Skeletal muscle tissue (tissue), 3 donors: ENCODE measurements at regions not wholly inside any gene's neighbourhood (a gene's known extent, or its start where the extent isn't known, plus 50 kb on each side); places are given as distances from the start of the nearest gene placed in this dataset.
"Not testable (repeated sequence)": the region's sequence is repeated elsewhere in the genome, so short reads cannot be mapped to it uniquely, and the experiment has no call there.

Source experiments
- H3K27ac ChIP-seq: one replicate; pipeline ENCODE4 v1.7.0; 2013; ENCODE audit warnings: mild to moderate bottlenecking, low read depth, low read length, inconsistent platforms
- H3K27me3 ChIP-seq, 3 donors: one replicate each; pipeline ENCODE4 v1.7.0; 2013; ENCODE audit warnings: low read length in 3 of 3; ENCODE audit not compliant: control insufficient read depth in 3 of 3, insufficient read depth in 3 of 3
- H3K36me3 ChIP-seq, 3 donors: one replicate each; pipeline ENCODE4 v1.7.0; 2013; ENCODE audit warnings: low read length in 3 of 3; ENCODE audit not compliant: control insufficient read depth in 3 of 3, insufficient read depth in 3 of 3
- H3K4me1 ChIP-seq, 3 donors: one replicate each; pipeline ENCODE4 v1.7.0; 2013; ENCODE audit warnings: low read length in 3 of 3, mild to moderate bottlenecking in 3 of 3; ENCODE audit not compliant: control insufficient read depth in 3 of 3, insufficient read depth in 3 of 3
- H3K4me3 ChIP-seq, 3 donors: one replicate each; pipeline ENCODE4 v1.7.0; 2013; ENCODE audit warnings: low read length in 3 of 3
- H3K9ac ChIP-seq, 3 donors: one replicate each; pipeline ENCODE4 v1.7.0; 2013; ENCODE audit warnings: low read length in 3 of 3, mild to moderate bottlenecking in 3 of 3, moderate library complexity in 2 of 3, low read depth in 1 of 3
- H3K9me3 ChIP-seq, 3 donors: one replicate each; pipeline ENCODE4 v1.7.0; 2013; ENCODE audit warnings: low read length in 3 of 3; ENCODE audit not compliant: control insufficient read depth in 3 of 3
- donor health status: Osteomylitis.

- no peaks in the 10 kb centered on the region for H3K9me3 ChIP-seq
- no peak overlapping the region for H3K27ac ChIP-seq
- H3K9ac ChIP-seq = no peak overlapping the region
- H3K27me3 ChIP-seq = no peaks in the 10 kb centered on the region
- H3K36me3 ChIP-seq = no peaks in the 10 kb centered on the region
- no peaks in the 10 kb centered on the region for H3K4me1 ChIP-seq
- H3K4me3 ChIP-seq = no peak overlapping the region
Measured at GRCh38 chr10:2589196-2589595, 478.2 kb upstream of the PFKP start.

GRCh38 chr10:2584385-2584784 is 483.0 kb upstream of the PFKP start:
- H3K4me3 ChIP-seq = no peak overlapping the region
- no peak overlapping the region for H3K27ac ChIP-seq
- H3K36me3 ChIP-seq = no peaks in the 10 kb centered on the region
- no peak overlapping the region for H3K9ac ChIP-seq
- no peaks in the 10 kb centered on the region for H3K4me1 ChIP-seq
- no peaks in the 10 kb centered on the region for H3K27me3 ChIP-seq
- H3K9me3 ChIP-seq = no peaks in the 10 kb centered on the region

GRCh38 chr10:2576892-2577291 is 490.5 kb upstream of the PFKP start:
- Histone ChIP-seq H3K4me1 (no peaks in the 10 kb centered on the region), H3K4me3 (no peak overlapping the region), H3K27ac (no peak overlapping the region), H3K27me3 (no peaks in the 10 kb centered on the region), H3K9me3 (no peaks in the 10 kb centered on the region), H3K36me3 (no peaks in the 10 kb centered on the region), H3K9ac (no peak overlapping the region)

GRCh38 chr10:2575460-2575859 is 491.9 kb upstream of the PFKP start:
- Histone ChIP-seq H3K9me3 (no peaks in the 10 kb centered on the region), H3K36me3 (no peaks in the 10 kb centered on the region), H3K4me3 (no peak overlapping the region), H3K27ac (no peak overlapping the region), H3K9ac (no peak overlapping the region), H3K27me3 (no peaks in the 10 kb centered on the region), H3K4me1 (no peaks in the 10 kb centered on the region)

- H3K27me3 ChIP-seq = no peaks in the 10 kb centered on the region
- H3K9ac ChIP-seq = no peak overlapping the region
- H3K27ac ChIP-seq = no peak overlapping the region
- no peaks in the 10 kb centered on the region for H3K9me3 ChIP-seq
- H3K36me3 ChIP-seq = no peaks in the 10 kb centered on the region
- no peaks in the 10 kb centered on the region for H3K4me1 ChIP-seq
- H3K4me3 ChIP-seq = no peak overlapping the region
Measured at GRCh38 chr10:2572611-2573010, 494.7 kb upstream of the PFKP start.

GRCh38 chr10:2556883-2557282 is 510.5 kb upstream of the PFKP start:
- Histone ChIP-seq H3K9me3 (no peaks in the 10 kb centered on the region), H3K27ac (no peak overlapping the region), H3K4me1 (no peaks in the 10 kb centered on the region), H3K36me3 (no peaks in the 10 kb centered on the region), H3K9ac (no peak overlapping the region), H3K27me3 (no peaks in the 10 kb centered on the region), H3K4me3 (no peak overlapping the region)

- no peak overlapping the region for H3K27ac ChIP-seq
- no peak overlapping the region for H3K9ac ChIP-seq
- no peaks in the 10 kb centered on the region for H3K9me3 ChIP-seq
- no peaks in the 10 kb centered on the region for H3K4me1 ChIP-seq
- no peaks in the 10 kb centered on the region for H3K36me3 ChIP-seq
- H3K4me3 ChIP-seq = no peak overlapping the region
- H3K27me3 ChIP-seq = no peaks in the 10 kb centered on the region
Measured at GRCh38 chr10:2548071-2548470, 519.3 kb upstream of the PFKP start.

GRCh38 chr10:2547606-2548005 is 519.7 kb upstream of the PFKP start:
- no peaks in the 10 kb centered on the region for H3K4me1 ChIP-seq
- H3K9ac ChIP-seq = no peak overlapping the region
- no peaks in the 10 kb centered on the region for H3K9me3 ChIP-seq
- H3K4me3 ChIP-seq = no peak overlapping the region
- H3K27me3 ChIP-seq = no peaks in the 10 kb centered on the region
- no peak overlapping the region for H3K27ac ChIP-seq
- no peaks in the 10 kb centered on the region for H3K36me3 ChIP-seq

GRCh38 chr10:2546894-2547293 is 520.5 kb upstream of the PFKP start:
- not testable (repeated sequence) for H3K27me3 ChIP-seq, H3K9me3 ChIP-seq, H3K27ac ChIP-seq, H3K9ac ChIP-seq, H3K4me3 ChIP-seq, H3K4me1 ChIP-seq, H3K36me3 ChIP-seq

GRCh38 chr10:2543974-2544373 is 523.4 kb upstream of the PFKP start:
- Histone ChIP-seq H3K27me3 (no peaks in the 10 kb centered on the region), H3K9me3 (no peaks in the 10 kb centered on the region), H3K27ac (no peak overlapping the region), H3K36me3 (no peaks in the 10 kb centered on the region), H3K9ac (no peak overlapping the region), H3K4me1 (no peaks in the 10 kb centered on the region), H3K4me3 (no peak overlapping the region)
